NAMALWA (cell line): ENCODE measurements at regions not wholly inside any gene's neighbourhood (a gene's known extent, or its start where the extent isn't known, plus 50 kb on each side); places are given as distances from the start of the nearest gene placed in this dataset.

Experiments used
- DNase-seq: peaks from one replicate; pipeline ENCODE4 v3.0.0-alpha.2; 2015; ENCODE audit warnings: low spot score

DNA sequence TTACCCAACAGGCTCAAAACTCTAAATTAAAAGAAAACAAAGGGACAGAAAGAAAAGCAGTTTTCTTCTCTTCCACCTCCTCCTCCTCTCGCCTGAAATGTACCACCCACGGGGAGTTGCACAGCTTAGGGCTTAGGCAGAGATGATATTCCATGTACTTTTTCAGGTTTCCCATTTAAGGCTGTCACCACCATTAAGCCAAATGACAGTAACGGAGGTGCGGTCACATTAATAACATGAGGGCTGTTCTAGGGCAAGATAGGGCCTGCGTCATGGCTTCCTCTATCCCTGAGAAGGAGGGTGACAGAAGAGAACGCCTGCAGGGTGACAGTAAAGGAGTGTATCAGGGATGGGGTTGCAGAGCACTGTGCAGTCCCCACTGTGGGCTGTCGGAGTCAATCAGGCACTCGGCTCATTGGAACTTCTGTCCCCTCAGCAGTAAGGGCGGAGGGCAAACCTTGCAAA, 51.7 kb upstream of the TJP1 start:
- DNase-seq = no peak

DNA sequence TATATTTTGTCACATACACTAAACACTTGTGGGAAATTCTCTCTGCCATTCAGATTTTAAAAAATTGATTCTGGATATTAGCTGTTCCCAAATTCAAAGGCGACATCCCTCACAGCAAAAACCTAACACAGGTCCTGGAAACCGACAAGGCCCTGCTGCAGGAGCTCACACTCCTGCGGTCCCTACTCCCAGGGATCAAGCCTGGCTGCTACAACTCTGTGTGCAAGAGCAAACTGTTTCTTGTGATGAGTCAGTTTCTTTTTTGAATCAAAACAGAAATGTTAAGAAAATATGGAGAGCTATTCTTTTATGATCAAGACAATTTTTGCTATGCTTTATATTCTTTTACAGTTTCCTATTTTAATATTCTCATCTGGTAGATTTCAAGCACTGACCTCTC, 51.0 kb upstream of the TJP1 start:
- no peak for DNase-seq

DNA sequence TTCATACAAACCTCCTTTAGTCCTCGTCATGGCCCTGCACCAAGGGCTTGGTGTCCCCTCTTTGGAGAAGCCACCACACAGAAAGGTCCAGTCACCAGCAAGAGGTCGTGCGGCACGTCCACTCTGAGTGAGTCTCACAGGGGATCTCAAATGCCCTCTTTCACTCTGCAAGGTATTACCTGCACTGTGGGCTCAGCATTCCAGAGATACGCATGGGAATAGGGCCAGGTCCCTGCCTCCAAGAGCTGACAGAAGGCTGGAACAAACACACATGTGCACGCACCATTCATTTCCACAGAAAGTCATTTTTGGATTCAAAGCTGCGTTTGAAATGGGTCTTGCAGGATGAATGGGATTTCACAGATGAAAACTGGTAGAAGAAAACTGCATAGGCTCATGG, 50.4 kb upstream of the TJP1 start:
- DNase-seq = no peak
